NAMALWA (cell line): ENCODE measurements at regions not wholly inside any gene's neighbourhood (a gene's known extent, or its start where the extent isn't known, plus 50 kb on each side); places are given as distances from the start of the nearest gene placed in this dataset.

Experiments
- DNase-seq: peaks from one replicate; pipeline ENCODE4 v3.0.0-alpha.2; 2015; ENCODE audit warnings: low spot score

DNA sequence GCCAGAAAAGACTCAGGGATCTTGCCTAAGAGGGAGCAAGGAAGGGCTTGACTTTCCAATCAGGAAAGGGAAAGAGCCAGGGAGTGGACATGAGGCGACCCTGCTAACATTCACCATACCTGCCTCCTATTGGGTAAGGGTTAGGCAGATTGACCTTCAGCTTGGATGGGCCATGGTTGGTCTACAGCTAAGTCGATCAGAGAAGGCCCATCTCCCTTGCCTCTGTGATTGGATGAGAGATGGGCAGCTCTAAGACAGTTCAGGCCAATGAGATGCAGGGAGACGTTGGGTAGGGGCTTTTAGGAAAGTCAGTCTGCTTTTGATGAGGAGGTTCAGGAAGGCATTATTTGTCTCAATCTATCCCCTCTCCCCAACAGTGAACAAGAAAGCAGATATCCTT, 135.0 kb upstream of the STC2 start:
- DNase-seq: peak; percentile 29

DNA sequence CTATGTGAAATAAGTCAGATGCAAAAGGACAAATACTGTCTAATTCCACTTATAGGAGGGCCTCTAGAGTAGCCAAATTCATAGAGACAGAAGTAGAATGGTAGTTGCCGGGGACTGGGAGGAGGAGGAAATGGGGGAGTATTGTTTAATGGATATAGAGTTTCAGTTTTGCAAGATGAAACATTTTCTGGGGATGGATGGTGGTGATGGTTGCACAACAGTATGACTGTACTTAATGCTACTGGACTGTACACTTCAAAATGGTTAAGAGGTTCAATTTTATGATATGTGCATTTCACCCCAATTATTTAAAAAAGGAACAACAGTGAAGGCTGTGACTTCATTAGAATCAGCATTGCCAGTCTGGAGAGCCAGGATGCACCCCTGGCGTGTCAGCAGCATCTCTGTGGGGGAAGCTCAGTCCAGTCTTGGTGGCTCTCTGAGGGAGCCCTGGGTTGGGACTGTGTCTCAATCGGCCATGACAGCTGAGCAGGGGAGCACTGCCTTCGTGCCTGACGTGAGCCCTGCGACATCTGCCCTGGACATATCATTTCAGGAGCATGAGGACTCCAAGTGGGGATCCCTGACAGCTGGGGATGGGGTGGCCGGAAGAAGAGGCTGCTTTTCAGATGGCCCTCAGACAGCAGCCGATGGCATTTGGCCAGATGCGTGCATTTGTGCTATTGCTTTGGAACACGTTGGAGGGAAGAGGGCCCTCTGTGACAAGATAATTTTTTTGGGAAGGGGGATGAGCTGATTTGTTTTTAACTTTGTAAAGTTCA, 130.8 kb upstream of the STC2 start:
- DNase-seq: no peak

DNA sequence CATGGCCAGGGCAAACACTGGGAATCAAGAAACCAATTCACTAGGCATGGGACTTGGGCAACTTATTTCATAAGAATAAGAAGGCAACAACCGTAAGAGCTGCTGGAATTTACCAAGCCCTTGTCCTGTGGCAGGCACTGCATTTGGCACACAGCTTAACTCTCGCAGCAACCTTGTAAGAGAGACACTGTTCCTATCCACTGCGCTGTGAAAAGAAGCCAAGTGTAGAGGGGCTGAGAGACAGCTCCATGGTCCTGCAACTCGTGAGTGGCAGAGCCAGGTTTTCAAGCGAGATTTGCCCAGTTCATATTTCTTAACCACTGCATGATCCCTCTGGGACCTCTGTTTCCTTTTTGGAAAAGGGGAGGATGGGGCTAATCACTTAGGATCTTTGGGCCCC, 129.3 kb upstream of the STC2 start:
- no peak for DNase-seq

DNA sequence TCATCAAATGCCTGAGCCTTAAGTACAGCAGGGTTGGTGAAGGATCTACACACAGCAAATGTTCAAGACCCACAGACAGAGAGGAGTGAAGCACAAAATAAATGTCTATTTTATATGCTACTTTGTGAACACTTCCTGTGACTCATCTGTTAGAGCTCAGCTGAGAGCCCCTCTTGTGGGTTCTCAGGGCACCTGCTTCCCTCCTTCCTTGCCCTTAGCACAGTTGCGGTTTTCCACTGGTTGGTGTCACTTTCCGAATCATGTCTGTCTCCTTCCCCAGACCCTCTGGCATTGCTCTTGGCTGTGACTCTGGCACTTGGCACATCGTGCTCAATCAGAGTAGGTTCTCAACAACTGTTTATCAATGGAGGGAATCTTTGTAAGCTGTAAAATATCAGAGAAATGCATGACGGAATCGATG, 128.5 kb upstream of the STC2 start:
- DNase-seq: no peak

- no peak for DNase-seq
Measured at GRCh38 chr5:173456181-173456580, 128.0 kb upstream of the STC2 start.

GRCh38 chr5:173455599-173455957, 127.4 kb upstream of the STC2 start:
- no peak for DNase-seq

GRCh38 chr5:173454736-173455598, 126.8 kb upstream of the STC2 start:
- no peak for DNase-seq

GRCh38 chr5:173454361-173454735, 126.1 kb upstream of the STC2 start:
- DNase-seq: no peak

- no peak for DNase-seq
Measured at GRCh38 chr5:173453167-173453566, 125.0 kb upstream of the STC2 start.

DNA sequence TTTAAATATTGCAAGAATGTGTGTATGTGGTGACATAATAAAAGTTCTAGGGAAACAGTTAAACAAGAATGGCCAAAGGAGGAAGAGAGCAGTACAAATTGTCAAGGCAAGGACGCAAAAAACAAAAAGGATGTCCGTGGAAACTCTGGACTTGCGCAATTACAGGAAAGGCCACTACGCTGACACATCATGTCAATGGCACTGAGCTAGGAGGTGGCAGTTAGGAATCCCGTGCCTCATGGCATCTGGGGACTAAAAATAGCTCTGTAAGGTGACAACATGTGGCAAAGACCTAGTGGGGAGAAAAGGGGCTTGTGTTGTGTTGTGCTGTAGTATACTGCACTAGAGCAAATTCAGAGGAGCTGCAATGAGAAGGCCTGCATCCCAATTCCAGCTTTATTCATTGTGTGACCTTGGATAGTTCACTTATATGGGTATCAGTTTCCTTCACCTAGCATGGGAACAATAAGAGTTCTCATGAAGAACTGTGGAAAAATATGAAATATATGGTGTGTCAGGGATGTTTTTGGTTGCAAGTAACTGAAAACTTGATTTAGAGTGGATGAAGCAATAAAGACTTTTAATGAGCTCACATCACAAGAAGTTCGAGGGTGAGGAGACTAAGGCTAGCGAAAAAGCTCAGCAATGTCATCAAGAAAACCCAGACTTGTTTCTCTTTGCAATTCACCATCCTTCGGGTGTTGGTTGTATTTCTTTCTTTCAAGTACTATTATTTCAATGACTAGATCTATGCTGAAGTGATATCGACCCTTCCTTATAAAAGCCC, 124.1 kb upstream of the STC2 start:
- no peak for DNase-seq

DNA sequence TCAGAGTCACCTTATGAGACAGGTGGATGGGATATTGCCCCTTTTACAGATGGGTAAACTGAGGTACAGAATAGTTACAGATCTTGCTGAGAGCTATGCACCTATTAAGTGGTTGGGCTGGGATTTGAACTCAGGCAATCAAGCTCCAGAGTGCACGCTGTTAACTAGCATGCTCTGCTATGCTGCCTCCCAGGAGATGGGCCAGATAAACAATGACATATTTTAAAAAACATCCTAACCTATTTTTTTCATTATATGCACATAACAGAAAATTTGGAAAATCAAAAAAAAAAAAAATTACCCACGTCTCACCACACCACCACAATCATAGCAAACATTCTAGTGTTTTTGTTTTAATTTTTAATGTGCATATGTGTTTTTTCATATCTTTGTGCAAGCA, 123.4 kb upstream of the STC2 start:
- DNase-seq: no peak

- DNase-seq: peak; percentile 61
Measured at GRCh38 chr5:173451031-173451430, 122.8 kb upstream of the STC2 start.

DNA sequence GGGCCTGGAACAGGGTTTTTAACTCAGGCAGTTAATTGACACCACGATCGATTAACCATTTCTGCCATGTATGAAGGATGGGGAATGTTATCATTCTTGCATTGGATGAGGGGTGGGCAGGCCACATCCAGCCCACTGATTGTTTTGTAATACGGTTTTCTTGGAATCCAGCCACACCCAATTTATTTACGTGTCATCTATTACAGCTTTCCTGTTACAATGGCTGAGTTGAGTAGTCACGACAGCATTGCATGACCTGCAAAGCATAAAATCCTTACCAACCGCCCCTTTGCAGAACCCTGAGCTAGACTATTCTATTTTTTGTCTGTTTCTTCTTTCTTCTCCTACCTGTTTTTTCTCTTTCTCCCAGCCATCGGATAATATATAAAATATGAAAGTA, 122.0 kb upstream of the STC2 start:
- no peak for DNase-seq

DNA sequence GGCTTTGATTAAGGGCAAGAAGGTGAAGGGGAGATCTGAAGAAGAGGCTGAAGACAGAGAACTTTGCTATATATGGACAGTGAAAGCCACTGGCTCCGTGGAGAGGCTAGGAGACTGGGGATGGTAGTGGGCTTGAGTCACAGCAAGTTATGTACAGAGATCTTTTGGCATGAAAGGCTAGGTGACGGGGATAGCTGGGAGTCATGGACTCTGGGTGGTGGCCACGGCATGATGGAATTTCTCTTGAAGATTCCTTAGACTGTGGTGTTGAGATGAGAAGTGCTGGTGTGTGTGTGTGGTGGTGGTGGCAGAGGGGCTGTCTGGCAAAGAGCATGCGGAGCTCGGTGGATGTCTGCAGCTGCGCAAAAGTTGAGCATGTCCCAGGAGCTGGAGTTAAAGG, 120.6 kb upstream of the STC2 start:
- no peak for DNase-seq

GRCh38 chr5:173443971-173444370, 115.8 kb upstream of the STC2 start:
- no peak for DNase-seq

DNA sequence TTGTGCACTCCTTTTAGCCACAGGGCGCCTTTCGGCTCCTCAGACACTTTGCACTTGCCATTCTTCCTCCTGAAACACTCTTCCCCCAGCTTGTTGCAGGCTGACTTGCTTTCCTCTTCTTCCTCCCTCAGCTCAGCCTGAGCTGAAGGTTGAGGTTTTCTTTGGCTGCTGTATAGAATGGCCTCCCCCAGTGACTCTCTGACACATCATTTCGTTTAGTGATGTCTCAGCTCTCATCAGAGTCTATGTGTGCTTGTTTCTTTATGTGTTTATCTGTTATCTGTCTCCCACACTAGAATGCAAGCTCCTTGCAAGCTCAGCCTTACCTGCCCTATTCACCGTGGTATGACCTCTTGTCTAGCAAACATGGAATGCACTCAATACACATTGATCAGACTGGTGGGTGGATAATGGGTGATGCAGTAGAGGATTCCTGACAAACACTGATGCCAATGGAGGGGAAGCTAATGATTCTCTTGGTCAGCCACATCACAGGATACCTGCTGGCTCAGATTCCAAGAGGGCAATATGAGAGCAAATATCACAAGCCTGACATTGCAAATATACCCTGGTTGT, 112.9 kb upstream of the STC2 start:
- DNase-seq: no peak

- no peak for DNase-seq
Measured at GRCh38 chr5:173438951-173439350, 110.7 kb upstream of the STC2 start.

GRCh38 chr5:173435447-173435846, 107.2 kb upstream of the STC2 start:
- DNase-seq: no peak

GRCh38 chr5:173434270-173434669, 106.1 kb upstream of the STC2 start:
- DNase-seq: no peak

GRCh38 chr5:173430394-173430793, 102.2 kb upstream of the STC2 start:
- DNase-seq: no peak

DNA sequence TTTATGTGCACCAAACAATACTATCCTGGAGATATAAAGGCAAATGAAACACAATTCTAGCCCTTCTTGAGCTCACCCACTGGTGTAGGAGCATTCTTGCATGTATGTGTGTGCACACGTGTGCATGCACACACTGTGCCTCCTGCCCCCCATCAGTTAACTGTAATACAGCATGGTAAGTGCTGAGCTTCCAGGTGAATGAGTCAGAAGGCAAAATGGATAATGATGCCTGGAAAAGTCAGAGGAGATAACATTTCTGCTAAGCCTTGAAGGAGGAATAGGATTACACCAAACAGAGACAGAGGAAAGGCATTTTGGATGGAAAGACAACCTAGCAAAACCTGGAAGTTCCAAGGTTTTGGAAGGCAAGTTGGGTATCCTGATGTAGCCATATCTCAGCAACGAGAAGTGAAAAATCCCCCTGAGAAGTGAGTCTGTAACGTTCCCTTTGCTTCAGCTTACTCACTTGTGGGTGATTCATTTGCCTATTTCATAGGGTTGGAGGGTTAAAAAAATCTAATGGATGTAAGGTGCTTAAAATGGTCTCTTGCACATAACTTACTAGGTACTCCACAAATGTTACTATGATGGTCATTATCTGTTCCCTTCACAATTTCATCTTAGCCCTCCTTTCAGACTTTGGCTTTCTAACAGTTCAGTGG, 101.4 kb upstream of the STC2 start:
- no peak for DNase-seq
